SK-N-MC (cell line): ENCODE measurements at regions not wholly inside any gene's neighbourhood (a gene's known extent, or its start where the extent isn't known, plus 50 kb on each side); places are given as distances from the start of the nearest gene placed in this dataset.

Source experiments
- DNase-seq: peaks from one replicate; pipeline ENCODE4 v3.0.0-alpha.2; 2011; ENCODE audit warnings: low read depth, low spot score
- H3K27ac ChIP-seq: fragments of 200-600 bp; sonication (generic); 2 replicates; pipeline ENCODE4 v1.5.1; 2016; ENCODE audit warnings: mixed run types
- H3K36me3 ChIP-seq: fragments of 200-600 bp; sonication (generic); 2 replicates; pipeline ENCODE4 v1.6.1; 2017; ENCODE audit warnings: antibody characterized with exemption, low read length, mixed read lengths; ENCODE audit not compliant: insufficient read depth
- H3K4me3 ChIP-seq: fragments of 200-600 bp; sonication (generic); 2 replicates; pipeline ENCODE4 v1.5.1; 2016
- H3K9ac ChIP-seq: fragments of 200-600 bp; sonication (generic); 2 replicates; pipeline ENCODE4 v1.8.0; 2017; ENCODE audit warnings: mixed run types, mixed read lengths; ENCODE audit not compliant: insufficient read length
- H3K9me3 ChIP-seq: fragments of 200-600 bp; sonication (generic); 2 replicates; pipeline ENCODE4 v1.6.1; 2017; ENCODE audit warnings: low read depth, mild to moderate bottlenecking, antibody characterized with exemption, low read length, moderate library complexity, mixed read lengths
- EZH2 ChIP-seq: fragments of 200-600 bp; sonication (generic); IDR thresholded peaks from one replicate; pipeline ENCODE4 v1.6.1; 2017; ENCODE audit warnings: antibody characterized with exemption
- FOXP2 ChIP-seq: optimal IDR thresholded peaks from 2 replicates; pipeline ENCODE3; 2011; ENCODE audit warnings: mild to moderate bottlenecking, moderate library complexity; ENCODE audit not compliant: insufficient read depth; ENCODE audit errors: extremely low read length, control extremely low read depth
- POLR2AphosphoS5 ChIP-seq: IDR thresholded peaks from 2 replicates; pipeline ENCODE4 v1.6.1; 2012; ENCODE audit warnings: mild to moderate bottlenecking, low read depth, low read length, borderline replicate concordance

GRCh38 chr2:133776936-133777573 is 208.8 kb upstream of the NCKAP5 start:
- H3K9me3 ChIP-seq, result no peaks in the 10 kb centered on the region
- H3K9ac ChIP-seq, result peak overlapping the region; percentile 2
- TF ChIP-seq POLR2AphosphoS5 (no peak), FOXP2 (no peak), EZH2 (no peak)
- H3K27ac ChIP-seq, result peak overlapping the region; percentile 39; the same call in 1 of the 2 replicates
- no peak for DNase-seq
- no peak overlapping the region for H3K4me3 ChIP-seq
- H3K36me3 ChIP-seq, result no peaks in the 10 kb centered on the region

GRCh38 chr2:133777574-133777960 is 209.3 kb upstream of the NCKAP5 start:
- no peaks in the 10 kb centered on the region for H3K36me3 ChIP-seq
- no peak for DNase-seq
- H3K4me3 ChIP-seq, result no peak overlapping the region
- peak overlapping the region; percentile 39 for H3K27ac ChIP-seq
- no peak for TF ChIP-seq POLR2AphosphoS5
- H3K9ac ChIP-seq, result peak overlapping the region; percentile 15
- no peaks in the 10 kb centered on the region for H3K9me3 ChIP-seq

- TF ChIP-seq FOXP2 (no peak), EZH2 (no peak), POLR2AphosphoS5 (no peak)
Observed at GRCh38 chr2:133780099-133780996, 212.1 kb upstream of the NCKAP5 start.

GRCh38 chr2:133780997-133781513 is 212.8 kb upstream of the NCKAP5 start:
- no peak overlapping the region for H3K27ac ChIP-seq
- no peak for TF ChIP-seq POLR2AphosphoS5
- no peak for TF ChIP-seq EZH2
- no peak for TF ChIP-seq FOXP2
- H3K9ac ChIP-seq, result no peak overlapping the region
- H3K4me3 ChIP-seq, result no peak overlapping the region
- no peaks in the 10 kb centered on the region for H3K36me3 ChIP-seq
- no peak for DNase-seq
- H3K9me3 ChIP-seq, result no peaks in the 10 kb centered on the region

More at GRCh38 chr2:133780099-133780996, 212.1 kb upstream of the NCKAP5 start:
- Histone ChIP-seq H3K9ac (peak overlapping the region; percentile 25), H3K36me3 (no peaks in the 10 kb centered on the region), H3K27ac (peak overlapping the region; percentile 69), H3K9me3 (no peaks in the 10 kb centered on the region), H3K4me3 (peak overlapping the region; percentile 6; the same call in 1 of the 2 replicates)
- peak; percentile 97 for DNase-seq

GRCh38 chr2:133787207-133787606 is 218.9 kb upstream of the NCKAP5 start:
- Histone ChIP-seq H3K27ac (no peak overlapping the region), H3K36me3 (no peaks in the 10 kb centered on the region), H3K9ac (no peak overlapping the region), H3K9me3 (no peaks in the 10 kb centered on the region), H3K4me3 (no peak overlapping the region)
- TF ChIP-seq POLR2AphosphoS5 (no peak), FOXP2 (no peak), EZH2 (no peak)
- no peak for DNase-seq

GRCh38 chr2:133787651-133788050 is 219.4 kb upstream of the NCKAP5 start:
- Histone ChIP-seq H3K9me3 (no peaks in the 10 kb centered on the region), H3K36me3 (no peaks in the 10 kb centered on the region), H3K9ac (no peak overlapping the region), H3K27ac (no peak overlapping the region), H3K4me3 (no peak overlapping the region)
- TF ChIP-seq FOXP2 (no peak), POLR2AphosphoS5 (no peak), EZH2 (no peak)
- DNase-seq, result no peak

- Histone ChIP-seq H3K9ac (no peak overlapping the region), H3K36me3 (no peaks in the 10 kb centered on the region), H3K27ac (no peak overlapping the region)
Observed at GRCh38 chr2:133788386-133788785, 220.1 kb upstream of the NCKAP5 start.

GRCh38 chr2:133789743-133790142 is 221.5 kb upstream of the NCKAP5 start:
- H3K9ac ChIP-seq, result no peak overlapping the region
- H3K36me3 ChIP-seq, result no peaks in the 10 kb centered on the region
- H3K9me3 ChIP-seq, result peaks cover 7% of the 10 kb centered on the region; the same call in 1 of the 2 replicates
- DNase-seq, result no peak
- H3K27ac ChIP-seq, result no peak overlapping the region
- TF ChIP-seq FOXP2, result no peak
- TF ChIP-seq EZH2, result no peak
- TF ChIP-seq POLR2AphosphoS5, result no peak
- no peak overlapping the region for H3K4me3 ChIP-seq

More at GRCh38 chr2:133788386-133788785, 220.1 kb upstream of the NCKAP5 start:
- no peak for DNase-seq
- Histone ChIP-seq H3K9me3 (no peaks in the 10 kb centered on the region), H3K4me3 (no peak overlapping the region)
- TF ChIP-seq FOXP2 (no peak), EZH2 (no peak), POLR2AphosphoS5 (no peak)
